Esophagus muscularis mucosa (tissue), 4 donors: ENCODE measurements at regions not wholly inside any gene's neighbourhood (a gene's known extent, or its start where the extent isn't known, plus 50 kb on each side); places are given as distances from the start of the nearest gene placed in this dataset.

Experiments used
- EP300 ChIP-seq: sonication (generic); formaldehyde crosslinking; IDR thresholded peaks from one replicate; pipeline ENCODE4 v1.6.1; 2017; ENCODE audit warnings: antibody characterized with exemption
- POLR2A ChIP-seq: fragments of 450-650 bp; IDR thresholded peaks from one replicate; pipeline ENCODE4 v1.6.1; 2017; ENCODE audit warnings: antibody characterized with exemption, moderate library complexity, mild to moderate bottlenecking, low read depth
- TF ChIP-seq, protein P1 (sequence below), 3 experiments: fragments of 200-600 bp in 2 of 3; fragments of 450-650 bp in 1 of 3; sonication (generic) in 2 of 3; IDR thresholded peaks; one replicate each; pipeline ENCODE4 v1.5.1; 2017 to 2019; ENCODE audit warnings: antibody characterized with exemption in 3 of 3, mild to moderate bottlenecking in 2 of 3, moderate library complexity in 1 of 3

- TF ChIP-seq, protein P1, sequence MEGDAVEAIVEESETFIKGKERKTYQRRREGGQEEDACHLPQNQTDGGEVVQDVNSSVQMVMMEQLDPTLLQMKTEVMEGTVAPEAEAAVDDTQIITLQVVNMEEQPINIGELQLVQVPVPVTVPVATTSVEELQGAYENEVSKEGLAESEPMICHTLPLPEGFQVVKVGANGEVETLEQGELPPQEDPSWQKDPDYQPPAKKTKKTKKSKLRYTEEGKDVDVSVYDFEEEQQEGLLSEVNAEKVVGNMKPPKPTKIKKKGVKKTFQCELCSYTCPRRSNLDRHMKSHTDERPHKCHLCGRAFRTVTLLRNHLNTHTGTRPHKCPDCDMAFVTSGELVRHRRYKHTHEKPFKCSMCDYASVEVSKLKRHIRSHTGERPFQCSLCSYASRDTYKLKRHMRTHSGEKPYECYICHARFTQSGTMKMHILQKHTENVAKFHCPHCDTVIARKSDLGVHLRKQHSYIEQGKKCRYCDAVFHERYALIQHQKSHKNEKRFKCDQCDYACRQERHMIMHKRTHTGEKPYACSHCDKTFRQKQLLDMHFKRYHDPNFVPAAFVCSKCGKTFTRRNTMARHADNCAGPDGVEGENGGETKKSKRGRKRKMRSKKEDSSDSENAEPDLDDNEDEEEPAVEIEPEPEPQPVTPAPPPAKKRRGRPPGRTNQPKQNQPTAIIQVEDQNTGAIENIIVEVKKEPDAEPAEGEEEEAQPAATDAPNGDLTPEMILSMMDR (IDR thresholded peaks at IDR 0.05), result no peak
- TF ChIP-seq POLR2A (no peak), EP300 (no peak)
These were observed 182.2 kb downstream of the FGFR2 start for GRCh38 chr10:121416071-121416470.
